Spleen (tissue), 7 donors: ENCODE measurements at regions not wholly inside any gene's neighbourhood (a gene's known extent, or its start where the extent isn't known, plus 50 kb on each side); places are given as distances from the start of the nearest gene placed in this dataset.

Experiments used
- POLR2A ChIP-seq, 3 donors: fragments of 450-650 bp; IDR thresholded peaks; one replicate each; pipeline ENCODE4 v1.5.1; 2017; ENCODE audit warnings: antibody characterized with exemption in 3 of 3, mild to moderate bottlenecking in 1 of 3
- POLR2AphosphoS5 ChIP-seq, 3 donors: sonication (generic); formaldehyde crosslinking; IDR thresholded peaks; one replicate each; pipeline ENCODE4 v1.5.1; 2017; ENCODE audit warnings: antibody characterized with exemption in 3 of 3
- TF ChIP-seq, protein P1 (sequence below), 11 experiments: fragments of 200-600 bp in 7 of 11; fragments of 450-650 bp in 4 of 11; sonication (generic) in 4 of 11; IDR thresholded peaks in 8 of 11; conservative IDR thresholded peaks in 3 of 11; 1 replicate in 7 of 11; 2 replicates in 4 of 11; pipeline versions ENCODE4 v1.4.0 to v1.8.0; 2016 to 2021; ENCODE audit warnings: antibody characterized with exemption in 11 of 11, inconsistent platforms in 4 of 11, mild to moderate bottlenecking in 1 of 11
- donor health status: DM: no; HTN: no; CAD: no; lungs with moderate emphysema.
- donor health status: DM: no; HTN: no; CAD: no.
- donor health status: DM: no; HTN: no; CAD: no.

- TF ChIP-seq, protein P1, sequence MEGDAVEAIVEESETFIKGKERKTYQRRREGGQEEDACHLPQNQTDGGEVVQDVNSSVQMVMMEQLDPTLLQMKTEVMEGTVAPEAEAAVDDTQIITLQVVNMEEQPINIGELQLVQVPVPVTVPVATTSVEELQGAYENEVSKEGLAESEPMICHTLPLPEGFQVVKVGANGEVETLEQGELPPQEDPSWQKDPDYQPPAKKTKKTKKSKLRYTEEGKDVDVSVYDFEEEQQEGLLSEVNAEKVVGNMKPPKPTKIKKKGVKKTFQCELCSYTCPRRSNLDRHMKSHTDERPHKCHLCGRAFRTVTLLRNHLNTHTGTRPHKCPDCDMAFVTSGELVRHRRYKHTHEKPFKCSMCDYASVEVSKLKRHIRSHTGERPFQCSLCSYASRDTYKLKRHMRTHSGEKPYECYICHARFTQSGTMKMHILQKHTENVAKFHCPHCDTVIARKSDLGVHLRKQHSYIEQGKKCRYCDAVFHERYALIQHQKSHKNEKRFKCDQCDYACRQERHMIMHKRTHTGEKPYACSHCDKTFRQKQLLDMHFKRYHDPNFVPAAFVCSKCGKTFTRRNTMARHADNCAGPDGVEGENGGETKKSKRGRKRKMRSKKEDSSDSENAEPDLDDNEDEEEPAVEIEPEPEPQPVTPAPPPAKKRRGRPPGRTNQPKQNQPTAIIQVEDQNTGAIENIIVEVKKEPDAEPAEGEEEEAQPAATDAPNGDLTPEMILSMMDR (IDR thresholded peaks at IDR 0.05 in 8 of 11, conservative IDR thresholded peaks at IDR 0.05 in 3 of 11): no peak
- no peak for TF ChIP-seq POLR2A (IDR thresholded peaks at IDR 0.05)
- no peak for TF ChIP-seq POLR2AphosphoS5 (IDR thresholded peaks at IDR 0.05)
Measured at GRCh38 chr6:140385679-140386078, 1011.2 kb upstream of the CITED2 start.
